HL-60 (cell line): ENCODE measurements at regions not wholly inside any gene's neighbourhood (a gene's known extent, or its start where the extent isn't known, plus 50 kb on each side); places are given as distances from the start of the nearest gene placed in this dataset.

Experiments
- DNase-seq, 2 experiments: peaks; one replicate each; pipeline ENCODE4 v3.0.0-alpha.2; 2010 to 2020; ENCODE audit warnings: low read depth in 1 of 2, low spot score in 1 of 2
- H3K27ac ChIP-seq: fragments of 250-450 bp; sonication (Bioruptor Pico); replicated peaks from 2 replicates; pipeline ENCODE4 v1.5.1; 2020; ENCODE audit warnings: mild to moderate bottlenecking, moderate library complexity
- H3K27me3 ChIP-seq: fragments of 250-450 bp; sonication (Bioruptor Pico); 2 replicates; pipeline ENCODE4 v1.5.1; 2021; ENCODE audit warnings: mild to moderate bottlenecking, moderate library complexity; ENCODE audit not compliant: insufficient read depth, poor library complexity, severe bottlenecking
- H3K4me3 ChIP-seq: replicated peaks from 2 replicates; pipeline ENCODE4 v1.5.1; 2011; ENCODE audit warnings: mild to moderate bottlenecking, control low read depth, low read length; ENCODE audit not compliant: insufficient read depth
- GABPA ChIP-seq: IDR thresholded peaks from 2 replicates; pipeline ENCODE4 v1.6.1; 2012; ENCODE audit warnings: low read depth
- POLR2AphosphoS5 ChIP-seq: IDR thresholded peaks from 2 replicates; pipeline ENCODE4 v1.6.1; 2012; ENCODE audit warnings: low read depth
- SPI1 ChIP-seq: IDR thresholded peaks from 2 replicates; pipeline ENCODE4 v1.6.1; 2012; ENCODE audit warnings: low read depth, mild to moderate bottlenecking, borderline replicate concordance
- TF ChIP-seq, protein P1 (sequence below): IDR thresholded peaks from 2 replicates; pipeline ENCODE4 v1.6.1; 2012; ENCODE audit warnings: low read depth; ENCODE audit not compliant: insufficient replicate concordance
- TF ChIP-seq, protein P2 (sequence below): IDR thresholded peaks from one replicate; pipeline ENCODE4 v1.5.1; 2011; ENCODE audit warnings: low read length, control low read depth, inconsistent platforms; ENCODE audit not compliant: insufficient read depth

DNA sequence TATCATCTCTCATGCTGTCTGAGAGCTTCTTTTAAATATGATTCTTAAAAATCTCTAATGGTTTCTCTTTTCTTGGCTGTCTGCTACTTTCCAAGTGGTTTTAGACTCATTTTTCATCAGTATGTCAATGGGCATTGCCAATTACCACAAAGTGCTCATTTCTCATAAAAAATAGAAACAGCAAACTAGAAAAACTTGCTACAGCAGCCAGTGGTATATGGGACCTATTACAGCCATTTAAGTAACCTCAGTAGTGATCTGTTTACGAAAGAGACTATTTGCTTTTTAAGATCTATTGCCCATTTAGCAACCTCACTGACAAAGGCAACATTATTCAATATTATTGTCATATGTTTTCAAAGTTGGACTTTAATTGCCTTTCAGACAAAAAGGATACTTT is 207.1 kb upstream of the RHOBTB1 start:
- TF ChIP-seq, protein P1, sequence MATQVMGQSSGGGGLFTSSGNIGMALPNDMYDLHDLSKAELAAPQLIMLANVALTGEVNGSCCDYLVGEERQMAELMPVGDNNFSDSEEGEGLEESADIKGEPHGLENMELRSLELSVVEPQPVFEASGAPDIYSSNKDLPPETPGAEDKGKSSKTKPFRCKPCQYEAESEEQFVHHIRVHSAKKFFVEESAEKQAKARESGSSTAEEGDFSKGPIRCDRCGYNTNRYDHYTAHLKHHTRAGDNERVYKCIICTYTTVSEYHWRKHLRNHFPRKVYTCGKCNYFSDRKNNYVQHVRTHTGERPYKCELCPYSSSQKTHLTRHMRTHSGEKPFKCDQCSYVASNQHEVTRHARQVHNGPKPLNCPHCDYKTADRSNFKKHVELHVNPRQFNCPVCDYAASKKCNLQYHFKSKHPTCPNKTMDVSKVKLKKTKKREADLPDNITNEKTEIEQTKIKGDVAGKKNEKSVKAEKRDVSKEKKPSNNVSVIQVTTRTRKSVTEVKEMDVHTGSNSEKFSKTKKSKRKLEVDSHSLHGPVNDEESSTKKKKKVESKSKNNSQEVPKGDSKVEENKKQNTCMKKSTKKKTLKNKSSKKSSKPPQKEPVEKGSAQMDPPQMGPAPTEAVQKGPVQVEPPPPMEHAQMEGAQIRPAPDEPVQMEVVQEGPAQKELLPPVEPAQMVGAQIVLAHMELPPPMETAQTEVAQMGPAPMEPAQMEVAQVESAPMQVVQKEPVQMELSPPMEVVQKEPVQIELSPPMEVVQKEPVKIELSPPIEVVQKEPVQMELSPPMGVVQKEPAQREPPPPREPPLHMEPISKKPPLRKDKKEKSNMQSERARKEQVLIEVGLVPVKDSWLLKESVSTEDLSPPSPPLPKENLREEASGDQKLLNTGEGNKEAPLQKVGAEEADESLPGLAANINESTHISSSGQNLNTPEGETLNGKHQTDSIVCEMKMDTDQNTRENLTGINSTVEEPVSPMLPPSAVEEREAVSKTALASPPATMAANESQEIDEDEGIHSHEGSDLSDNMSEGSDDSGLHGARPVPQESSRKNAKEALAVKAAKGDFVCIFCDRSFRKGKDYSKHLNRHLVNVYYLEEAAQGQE: no peak
- TF ChIP-seq SPI1 (no peak), GABPA (no peak), POLR2AphosphoS5 (no peak)
- TF ChIP-seq, protein P2, sequence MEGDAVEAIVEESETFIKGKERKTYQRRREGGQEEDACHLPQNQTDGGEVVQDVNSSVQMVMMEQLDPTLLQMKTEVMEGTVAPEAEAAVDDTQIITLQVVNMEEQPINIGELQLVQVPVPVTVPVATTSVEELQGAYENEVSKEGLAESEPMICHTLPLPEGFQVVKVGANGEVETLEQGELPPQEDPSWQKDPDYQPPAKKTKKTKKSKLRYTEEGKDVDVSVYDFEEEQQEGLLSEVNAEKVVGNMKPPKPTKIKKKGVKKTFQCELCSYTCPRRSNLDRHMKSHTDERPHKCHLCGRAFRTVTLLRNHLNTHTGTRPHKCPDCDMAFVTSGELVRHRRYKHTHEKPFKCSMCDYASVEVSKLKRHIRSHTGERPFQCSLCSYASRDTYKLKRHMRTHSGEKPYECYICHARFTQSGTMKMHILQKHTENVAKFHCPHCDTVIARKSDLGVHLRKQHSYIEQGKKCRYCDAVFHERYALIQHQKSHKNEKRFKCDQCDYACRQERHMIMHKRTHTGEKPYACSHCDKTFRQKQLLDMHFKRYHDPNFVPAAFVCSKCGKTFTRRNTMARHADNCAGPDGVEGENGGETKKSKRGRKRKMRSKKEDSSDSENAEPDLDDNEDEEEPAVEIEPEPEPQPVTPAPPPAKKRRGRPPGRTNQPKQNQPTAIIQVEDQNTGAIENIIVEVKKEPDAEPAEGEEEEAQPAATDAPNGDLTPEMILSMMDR: no peak
- Histone ChIP-seq H3K27ac (no peak overlapping the region), H3K27me3 (no peaks in the 10 kb centered on the region), H3K4me3 (no peak overlapping the region)
- no peak for DNase-seq

DNA sequence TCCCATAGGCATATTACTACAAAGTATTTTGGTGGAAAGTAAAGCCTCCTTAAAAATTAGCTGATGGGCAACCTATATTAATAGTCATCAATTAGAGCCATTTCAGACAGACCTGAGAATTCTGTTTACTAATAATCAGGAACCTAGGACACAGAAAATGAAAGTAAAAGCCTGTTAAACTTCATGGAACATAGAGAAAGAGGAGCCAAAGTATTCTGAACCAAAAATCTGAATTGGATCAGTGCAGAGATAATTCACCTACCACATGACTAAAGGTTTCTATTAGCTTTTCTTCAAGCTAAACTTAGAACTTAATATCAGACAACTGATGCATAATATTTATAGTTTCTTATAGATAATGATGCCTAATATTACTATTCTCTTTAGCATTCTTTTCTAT is 204.5 kb upstream of the RHOBTB1 start:
- no peak overlapping the region for H3K27ac ChIP-seq
- TF ChIP-seq SPI1 (no peak), POLR2AphosphoS5 (no peak), GABPA (no peak)
- TF ChIP-seq, protein P1: no peak
- TF ChIP-seq, protein P2: no peak
- no peak overlapping the region for H3K4me3 ChIP-seq
- no peaks in the 10 kb centered on the region for H3K27me3 ChIP-seq
- no peak for DNase-seq

DNA sequence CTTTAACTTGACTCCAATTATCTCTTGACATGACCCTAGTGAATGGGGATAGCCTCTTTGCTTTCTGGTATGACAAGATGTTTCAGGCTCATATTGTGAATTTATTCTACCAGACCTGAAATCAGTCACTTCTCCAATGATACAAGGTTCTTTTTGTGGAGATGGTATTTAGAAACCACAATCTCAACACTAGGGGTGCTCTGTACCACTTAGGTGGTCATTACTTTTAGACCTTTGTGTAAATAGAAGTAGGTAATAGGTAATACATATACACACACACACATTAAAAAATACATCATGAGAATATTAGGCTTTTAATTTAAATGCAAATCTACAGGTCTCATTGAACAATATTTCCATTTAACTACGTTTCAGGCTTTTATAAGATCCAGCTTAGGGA is 199.0 kb upstream of the RHOBTB1 start:
- Histone ChIP-seq H3K27me3 (no peaks in the 10 kb centered on the region), H3K27ac (no peak overlapping the region), H3K4me3 (no peak overlapping the region)
- TF ChIP-seq GABPA: no peak
- no peak for TF ChIP-seq SPI1
- TF ChIP-seq, protein P2: no peak
- no peak for TF ChIP-seq POLR2AphosphoS5
- TF ChIP-seq, protein P1: no peak
- no peak for DNase-seq
